OCI-LY3 (cell line): ENCODE measurements at regions not wholly inside any gene's neighbourhood (a gene's known extent, or its start where the extent isn't known, plus 50 kb on each side); places are given as distances from the start of the nearest gene placed in this dataset.

Source experiments
- H2AFZ ChIP-seq: fragments of 200-600, 300-600 bp; shearing (Covaris generic); 2 replicates; pipeline ENCODE4 v1.6.0; 2014; ENCODE audit warnings: antibody characterized with exemption, low read depth, low read length
- H3K27ac ChIP-seq: fragments of 200-600, 300-600 bp; sonication (generic); 2 replicates; pipeline ENCODE4 v1.5.1; 2014; ENCODE audit warnings: mild to moderate bottlenecking, low read length, moderate library complexity, mixed read lengths
- H3K27me3 ChIP-seq: fragments of 200-600, 300-600 bp; sonication (generic); 2 replicates; pipeline ENCODE4 v1.6.1; 2014; ENCODE audit warnings: low read depth, low read length, mixed read lengths
- H3K36me3 ChIP-seq: fragments of 200-600, 300-600 bp; sonication (generic); replicated peaks from 2 replicates; pipeline ENCODE3; 2014; ENCODE audit warnings: low read depth, low read length, mixed read lengths
- H3K4me1 ChIP-seq: fragments of 300-600, 200-600 bp; sonication (generic); 2 replicates; pipeline ENCODE4 v1.6.1; 2014; ENCODE audit warnings: low read length, mixed read lengths
- H3K4me2 ChIP-seq: fragments of 200-600, 300-600 bp; sonication (generic); 2 replicates; pipeline ENCODE4 v1.6.1; 2014; ENCODE audit warnings: low read length, mixed read lengths
- H3K4me3 ChIP-seq: fragments of 300-600, 200-600 bp; sonication (generic); 2 replicates; pipeline ENCODE4 v1.5.1; 2014; ENCODE audit warnings: antibody characterized with exemption, mild to moderate bottlenecking, low read length, moderate library complexity
- H3K79me2 ChIP-seq: fragments of 300-600, 200-600 bp; shearing (Covaris generic); 2 replicates; pipeline ENCODE4 v1.6.1; 2014; ENCODE audit warnings: mild to moderate bottlenecking, low read length, mixed read lengths
- H3K9ac ChIP-seq: fragments of 300-600, 200-600 bp; shearing (Covaris generic); 2 replicates; pipeline ENCODE4 v1.6.0; 2014; ENCODE audit warnings: mild to moderate bottlenecking, low read length, moderate library complexity
- H3K9me3 ChIP-seq: fragments of 200-600, 300-600 bp; shearing (Covaris generic); 2 replicates; pipeline ENCODE4 v1.6.1; 2014; ENCODE audit warnings: low read length, mixed read lengths; ENCODE audit not compliant: insufficient read depth
- H4K20me1 ChIP-seq: fragments of 200-600, 300-600 bp; sonication (generic); 2 replicates; pipeline ENCODE4 v1.6.1; 2016; ENCODE audit warnings: low read length, mixed read lengths; ENCODE audit not compliant: insufficient read depth
- CTCF ChIP-seq: fragments of 200-600, 300-600 bp; sonication (generic); IDR thresholded peaks from 2 replicates; pipeline ENCODE4 v1.5.1; 2014; ENCODE audit warnings: antibody characterized with exemption, low read length, low read depth
- EZH2phosphoT487 ChIP-seq: fragments of 200-600 bp; shearing (Covaris generic); IDR thresholded peaks from 2 replicates; pipeline ENCODE4 v1.6.1; 2018; ENCODE audit warnings: antibody characterized with exemption, mixed run types, low read depth

GRCh38 chr22:48781868-48782267 lies 1045.8 kb downstream of the BRD1 start:
- no peaks in the 10 kb centered on the region for H3K27me3 ChIP-seq
- no peak overlapping the region for H3K4me2 ChIP-seq
- no peak overlapping the region for H3K27ac ChIP-seq
- no peak for TF ChIP-seq CTCF
- no peak for TF ChIP-seq EZH2phosphoT487
- H4K20me1 ChIP-seq: no peaks in the 10 kb centered on the region
- H3K4me1 ChIP-seq: no peaks in the 10 kb centered on the region
- H3K9ac ChIP-seq: no peak overlapping the region
- H3K4me3 ChIP-seq: no peak overlapping the region
- no peak overlapping the region for H2AFZ ChIP-seq
- H3K36me3 ChIP-seq: no peaks in the 10 kb centered on the region
- H3K9me3 ChIP-seq: no peaks in the 10 kb centered on the region
- H3K79me2 ChIP-seq: no peaks in the 10 kb centered on the region

GRCh38 chr22:48781391-48781790 lies 1046.3 kb downstream of the BRD1 start:
- H3K27ac ChIP-seq: no peak overlapping the region
- no peaks in the 10 kb centered on the region for H3K79me2 ChIP-seq
- H3K4me1 ChIP-seq: no peaks in the 10 kb centered on the region
- H4K20me1 ChIP-seq: no peaks in the 10 kb centered on the region
- no peak overlapping the region for H3K9ac ChIP-seq
- no peaks in the 10 kb centered on the region for H3K9me3 ChIP-seq
- no peaks in the 10 kb centered on the region for H3K27me3 ChIP-seq
- TF ChIP-seq EZH2phosphoT487 (no peak), CTCF (no peak)
- H3K4me3 ChIP-seq: no peak overlapping the region
- H3K36me3 ChIP-seq: no peaks in the 10 kb centered on the region
- H3K4me2 ChIP-seq: no peak overlapping the region
- no peak overlapping the region for H2AFZ ChIP-seq

GRCh38 chr22:48780597-48781277 lies 1046.9 kb downstream of the BRD1 start:
- no peaks in the 10 kb centered on the region for H3K4me1 ChIP-seq
- no peaks in the 10 kb centered on the region for H3K9me3 ChIP-seq
- no peak overlapping the region for H3K4me2 ChIP-seq
- H3K9ac ChIP-seq: no peak overlapping the region
- no peaks in the 10 kb centered on the region for H3K36me3 ChIP-seq
- H3K79me2 ChIP-seq: no peaks in the 10 kb centered on the region
- no peak overlapping the region for H3K27ac ChIP-seq
- H4K20me1 ChIP-seq: no peaks in the 10 kb centered on the region
- no peak overlapping the region for H2AFZ ChIP-seq
- TF ChIP-seq EZH2phosphoT487 (no peak), CTCF (no peak)
- no peaks in the 10 kb centered on the region for H3K27me3 ChIP-seq
- no peak overlapping the region for H3K4me3 ChIP-seq

GRCh38 chr22:48779661-48780596 lies 1047.7 kb downstream of the BRD1 start:
- Histone ChIP-seq H3K79me2 (no peaks in the 10 kb centered on the region), H3K4me2 (no peak overlapping the region), H2AFZ (no peak overlapping the region), H3K36me3 (no peaks in the 10 kb centered on the region), H4K20me1 (no peaks in the 10 kb centered on the region), H3K27ac (no peak overlapping the region), H3K27me3 (no peaks in the 10 kb centered on the region), H3K4me1 (no peaks in the 10 kb centered on the region), H3K9ac (no peak overlapping the region), H3K4me3 (no peak overlapping the region), H3K9me3 (no peaks in the 10 kb centered on the region)
- TF ChIP-seq EZH2phosphoT487 (no peak), CTCF (no peak)
